HG03571 (cell line): ENCODE measurements at regions not wholly inside any gene's neighbourhood (a gene's known extent, or its start where the extent isn't known, plus 50 kb on each side); places are given as distances from the start of the nearest gene placed in this dataset.

ENCODE experiments used
- ATAC-seq: cut with Tn5 transposase; IDR thresholded peaks from one replicate; pipeline ENCODE4 v1.9.1; 2021; ENCODE audit not compliant: unreplicated experiment

DNA sequence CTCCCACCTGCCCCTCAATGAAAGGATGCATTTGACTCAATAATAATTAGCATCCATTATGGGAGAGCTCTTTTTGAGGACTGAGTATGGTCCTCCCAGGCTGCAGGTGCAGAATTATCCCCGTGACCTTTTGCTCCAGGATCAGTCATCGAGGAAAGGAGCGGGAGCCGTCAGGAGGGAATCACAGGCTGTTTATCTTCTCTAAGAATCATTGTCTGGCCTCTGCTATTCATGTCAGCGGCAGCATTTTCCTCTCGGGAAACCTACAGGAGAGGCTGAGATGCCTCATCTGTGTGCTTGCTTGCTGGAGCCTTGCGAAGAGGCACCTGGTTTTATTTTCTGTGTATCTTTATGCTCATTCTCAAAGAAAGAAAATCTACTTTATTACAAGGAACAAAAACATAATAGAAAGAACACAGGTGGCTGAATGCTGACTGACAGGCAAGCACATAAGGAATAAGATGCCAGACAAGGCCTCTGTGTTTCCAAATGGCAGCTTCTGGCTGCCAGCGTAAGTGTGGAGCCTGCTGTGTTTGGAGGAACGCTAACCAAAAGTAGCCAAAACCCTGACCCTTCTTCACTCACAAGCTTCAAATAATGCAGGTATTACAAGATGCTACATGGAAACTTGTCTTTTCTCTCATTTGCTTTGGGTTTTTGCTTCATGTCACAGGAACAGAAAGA is 539.1 kb upstream of the MARCKS start:
- ATAC-seq: no peak

DNA sequence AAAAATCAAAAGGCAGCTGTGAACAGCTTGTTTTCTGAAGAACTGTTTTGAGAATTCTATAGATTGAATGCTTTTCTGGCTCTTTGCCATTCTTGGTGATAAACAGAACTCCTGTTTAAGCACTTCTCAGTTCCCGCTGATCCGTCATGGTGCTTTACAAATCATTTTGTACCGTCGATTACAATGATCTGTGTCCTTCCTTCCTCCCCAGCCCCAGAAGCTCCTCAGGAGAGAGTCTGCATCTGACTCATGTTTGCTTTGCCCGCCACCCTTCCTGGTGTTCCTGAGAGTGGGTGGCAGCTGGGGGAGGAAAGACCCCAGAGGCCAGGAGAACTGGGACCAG is 538.6 kb upstream of the MARCKS start:
- ATAC-seq: no peak

DNA sequence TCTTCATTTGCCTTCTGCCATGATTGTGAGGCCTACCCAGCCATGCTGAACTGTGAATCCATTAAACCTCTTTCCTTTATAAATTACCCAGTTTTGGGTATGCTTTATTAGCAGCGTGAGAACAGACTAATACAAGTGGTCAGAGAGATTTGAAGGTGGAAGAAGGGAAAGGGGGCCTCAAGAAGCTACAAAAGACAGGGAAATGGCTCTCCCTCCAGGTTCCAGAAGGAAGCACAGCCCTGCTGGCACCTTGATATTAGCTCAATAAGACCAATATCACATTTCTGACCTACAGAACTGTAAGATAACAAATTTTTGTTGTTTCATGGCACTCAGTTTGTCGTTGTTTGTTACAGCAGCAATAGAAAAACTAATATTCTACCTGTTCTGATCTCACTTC is 536.5 kb upstream of the MARCKS start:
- no peak for ATAC-seq

DNA sequence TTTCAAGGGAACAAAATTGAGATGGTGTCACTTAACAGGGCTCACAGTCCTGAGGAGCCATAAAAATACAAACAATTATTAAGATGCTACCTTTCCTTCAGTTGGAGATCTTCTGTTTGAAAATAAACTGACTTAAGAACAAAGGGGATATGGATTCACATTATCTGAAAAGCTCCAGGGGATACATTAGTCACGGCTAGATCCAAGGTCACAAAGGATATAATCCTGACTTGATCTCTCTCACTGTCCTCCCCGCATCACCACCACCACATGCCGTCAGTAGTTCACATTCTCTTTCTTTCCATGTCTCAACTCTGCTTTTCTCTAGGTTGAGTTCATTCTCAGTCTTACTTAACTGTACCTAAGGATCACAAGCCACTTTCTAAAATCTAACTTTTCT is 530.4 kb upstream of the MARCKS start:
- no peak for ATAC-seq

DNA sequence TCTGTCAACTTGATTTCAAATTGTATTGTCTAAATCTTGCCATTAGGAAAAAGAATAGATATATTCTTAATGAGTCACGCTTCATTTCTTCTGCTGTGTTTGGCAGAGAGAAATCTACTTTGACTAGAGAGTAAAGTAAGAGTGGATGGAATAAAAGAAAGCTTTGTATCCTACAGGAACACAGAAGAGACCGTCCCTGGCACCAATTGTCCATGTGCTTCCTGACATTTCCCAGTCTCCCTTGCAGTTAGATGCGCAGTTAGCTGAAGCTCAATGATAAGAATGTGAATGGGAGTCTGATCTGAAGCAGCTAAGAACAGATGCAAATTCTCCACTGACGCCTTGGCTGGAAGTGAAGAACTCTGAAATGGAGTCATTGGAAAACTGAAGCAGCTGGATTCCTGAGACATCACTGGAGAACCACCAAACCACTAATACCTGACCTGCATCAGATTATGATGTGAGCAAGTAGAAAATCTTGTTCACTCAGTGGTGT is 528.2 kb upstream of the MARCKS start:
- no peak for ATAC-seq

DNA sequence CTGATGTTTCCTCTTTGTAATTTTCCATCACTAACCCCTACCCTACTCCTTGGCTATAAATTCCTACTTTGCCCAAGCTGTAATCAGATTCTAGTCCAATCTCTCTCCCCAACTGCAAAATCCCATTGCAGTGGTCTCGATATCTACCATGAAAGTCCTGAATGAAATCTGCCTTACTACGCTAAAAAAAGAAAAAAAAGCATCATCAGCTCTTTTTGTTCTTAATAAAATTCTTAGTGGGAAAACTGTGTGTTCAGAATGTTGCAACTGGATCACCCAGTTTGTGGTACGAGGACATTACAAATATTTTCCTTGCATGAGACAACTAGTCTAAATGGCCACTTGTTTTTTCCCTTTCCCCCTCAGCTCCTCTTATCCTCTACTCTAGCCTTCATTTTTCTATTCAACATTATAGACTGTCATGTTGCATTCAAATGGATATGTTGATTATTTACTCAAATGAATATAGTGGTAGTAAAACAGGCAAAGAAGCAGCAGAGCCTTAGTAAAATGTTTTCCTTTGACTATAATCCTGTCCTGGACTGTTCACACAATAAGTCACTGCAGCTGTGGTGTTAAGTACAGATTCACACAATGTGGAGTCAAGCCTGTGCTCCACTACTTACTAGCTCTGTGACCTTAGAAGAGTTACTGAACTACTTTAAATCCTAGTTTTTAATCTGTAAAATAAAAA is 527.1 kb upstream of the MARCKS start:
- ATAC-seq: no peak

DNA sequence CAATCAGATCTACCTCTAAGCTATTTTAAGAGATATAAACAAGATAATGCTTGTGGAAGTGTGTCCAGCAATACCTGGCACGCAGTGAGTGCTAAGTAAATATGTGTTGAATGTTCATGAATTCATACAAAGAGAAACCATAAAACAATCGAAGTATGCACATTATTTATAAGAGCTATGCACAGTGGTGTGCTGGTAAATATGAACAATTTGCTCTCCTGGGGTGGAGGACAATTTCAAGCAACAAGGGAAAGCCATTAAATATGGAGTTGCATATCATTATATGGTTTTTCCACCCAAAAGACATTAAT is 526.6 kb upstream of the MARCKS start:
- ATAC-seq: no peak

DNA sequence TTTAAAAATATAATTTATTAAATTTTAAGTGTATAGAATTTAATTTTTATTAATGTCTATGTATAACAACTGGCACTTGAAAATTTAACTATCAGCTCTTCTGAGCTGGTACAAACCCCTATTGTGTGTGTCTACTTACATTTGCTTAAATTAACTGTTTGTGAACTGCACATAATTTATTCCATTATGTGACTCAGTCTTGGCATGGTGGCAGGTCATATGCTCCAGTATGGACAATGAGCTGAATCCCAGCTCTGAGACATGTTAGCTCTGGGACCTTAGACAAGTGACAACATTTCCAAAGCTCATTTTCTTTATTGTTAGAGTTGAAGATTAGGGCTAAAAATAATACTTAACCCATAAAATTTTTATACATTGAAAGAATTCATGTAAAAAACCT is 526.1 kb upstream of the MARCKS start:
- no peak for ATAC-seq

DNA sequence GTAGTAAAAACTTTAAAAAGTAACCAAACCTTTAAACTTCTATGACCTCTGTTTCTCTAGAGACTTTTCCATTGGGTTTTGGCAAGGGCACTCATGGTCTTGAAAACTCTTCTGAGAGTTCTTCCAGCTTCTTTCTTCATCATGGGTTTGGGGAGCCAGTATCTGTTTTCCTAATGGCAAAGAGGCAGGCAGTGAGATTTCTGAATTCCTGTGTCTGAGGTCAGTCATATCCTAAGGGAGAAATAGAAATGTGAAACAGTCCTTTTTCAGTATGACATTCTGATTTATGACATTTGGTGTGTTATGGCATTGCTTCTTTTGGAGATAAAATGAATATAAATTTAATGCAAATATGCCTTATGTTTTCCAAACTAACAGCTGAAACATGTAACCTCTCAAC is 518.5 kb upstream of the MARCKS start:
- ATAC-seq: no peak

DNA sequence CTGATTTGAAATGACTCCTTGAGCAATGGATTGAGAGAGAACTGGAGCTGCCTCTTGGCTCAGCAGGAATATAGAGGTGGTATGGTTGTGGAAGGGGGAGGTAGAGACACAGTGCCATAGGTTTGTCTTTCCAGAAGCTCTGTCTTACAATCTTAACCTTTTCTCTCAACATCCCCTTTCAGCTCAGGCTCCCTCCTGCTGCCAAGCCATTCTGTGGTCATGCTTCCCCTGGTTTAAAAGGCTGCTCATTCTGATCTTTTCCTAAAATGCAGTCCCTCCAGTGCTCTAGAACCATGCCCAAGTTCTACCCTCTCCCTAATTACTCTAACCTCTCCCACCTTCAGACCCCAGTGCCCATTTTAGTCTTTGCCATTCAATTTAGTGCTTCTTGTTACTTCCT is 517.9 kb upstream of the MARCKS start:
- ATAC-seq: no peak

DNA sequence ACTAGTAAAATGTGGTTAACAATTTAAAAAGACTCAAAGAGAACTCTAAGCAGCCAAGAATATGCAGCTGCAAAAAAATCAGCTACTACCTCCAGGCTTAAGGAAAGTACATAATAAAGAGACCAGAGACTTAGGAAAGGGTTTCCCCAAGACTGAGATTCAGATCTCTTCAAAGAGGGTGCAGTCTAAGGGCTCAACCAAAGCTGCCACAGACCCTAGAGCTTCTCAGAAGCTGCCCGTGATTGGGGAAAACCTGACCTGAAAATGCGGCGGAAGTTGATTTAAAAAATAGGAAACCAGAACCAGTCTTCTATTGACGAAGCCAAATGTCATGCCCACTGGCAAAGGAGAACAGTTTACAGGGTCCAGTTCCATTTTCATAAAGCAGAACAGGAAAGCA is 516.8 kb upstream of the MARCKS start:
- ATAC-seq: no peak

DNA sequence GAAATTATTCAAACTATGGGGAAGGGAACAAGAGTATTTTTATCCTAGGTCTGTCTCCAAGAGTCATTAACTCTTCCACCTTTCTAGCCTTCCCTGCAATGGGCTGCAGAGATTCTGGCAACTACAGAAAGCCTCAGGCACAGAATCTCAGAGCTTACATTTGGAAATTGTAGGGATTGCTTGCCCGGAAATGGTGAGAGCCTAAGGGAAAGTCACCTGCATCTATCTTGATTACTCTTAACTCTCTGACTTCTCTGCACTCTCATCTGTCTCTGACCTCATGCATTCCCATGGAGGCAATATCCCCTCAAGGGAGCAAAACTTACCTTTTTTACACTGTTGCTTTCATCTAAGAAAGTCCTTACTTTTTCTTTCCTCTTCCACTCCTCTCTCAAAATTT is 513.2 kb upstream of the MARCKS start:
- ATAC-seq: no peak

DNA sequence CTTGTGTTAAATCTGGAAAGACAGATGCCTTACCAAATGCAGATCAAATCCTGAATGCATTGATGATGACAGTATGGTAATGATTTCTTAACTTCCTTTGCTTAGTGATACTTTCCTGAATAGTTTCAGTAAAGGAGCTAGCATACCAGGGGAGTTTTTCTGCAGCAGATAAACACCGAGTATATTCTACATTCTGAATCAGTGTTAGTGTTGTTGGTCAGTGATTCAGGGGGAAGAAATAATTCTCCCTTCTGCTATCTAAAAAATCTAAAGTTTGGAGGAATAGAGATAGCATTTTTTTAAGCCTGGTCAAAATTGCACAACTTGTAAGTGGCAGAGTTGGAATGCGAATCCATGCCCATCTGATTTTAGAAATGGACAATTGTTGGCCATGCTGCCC is 512.2 kb upstream of the MARCKS start:
- ATAC-seq: no peak

DNA sequence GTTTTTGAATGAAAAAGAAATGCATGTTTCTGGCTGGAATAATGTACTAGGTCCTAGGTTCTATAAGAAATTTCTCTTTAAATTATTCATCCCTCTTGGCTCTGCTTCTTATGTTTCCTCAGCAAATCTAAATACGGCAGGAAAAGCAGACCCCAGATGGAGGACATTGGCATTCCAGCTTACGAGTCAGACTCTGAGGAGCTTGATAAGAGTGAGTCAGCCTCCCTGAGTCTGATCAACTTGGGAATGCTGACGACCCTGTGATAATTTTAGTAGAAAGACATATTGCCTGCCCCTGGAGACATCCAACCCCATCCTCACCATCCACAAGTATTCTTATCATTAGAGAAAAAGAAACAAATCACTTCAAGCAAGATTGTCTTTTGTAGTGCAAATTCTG is 509.7 kb upstream of the MARCKS start:
- ATAC-seq: no peak

DNA sequence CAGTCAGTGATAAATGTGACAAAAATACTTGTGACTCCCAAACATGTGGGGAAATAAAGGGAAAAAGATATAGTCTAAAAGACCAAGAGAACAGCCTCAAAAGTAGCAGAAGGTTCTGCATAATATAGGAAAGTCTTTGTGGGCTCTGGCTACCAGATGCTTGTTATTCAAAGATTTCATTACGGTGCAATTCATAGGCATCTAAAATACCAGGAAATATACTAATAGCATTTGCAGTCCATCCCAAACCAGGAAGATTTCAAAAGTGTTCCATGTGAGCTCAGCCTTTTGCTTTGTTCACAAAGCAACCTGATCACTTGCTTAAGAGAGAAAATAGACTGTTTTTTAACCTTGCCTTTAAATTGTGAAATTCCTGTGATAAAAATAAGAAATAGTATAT is 506.7 kb upstream of the MARCKS start:
- no peak for ATAC-seq

DNA sequence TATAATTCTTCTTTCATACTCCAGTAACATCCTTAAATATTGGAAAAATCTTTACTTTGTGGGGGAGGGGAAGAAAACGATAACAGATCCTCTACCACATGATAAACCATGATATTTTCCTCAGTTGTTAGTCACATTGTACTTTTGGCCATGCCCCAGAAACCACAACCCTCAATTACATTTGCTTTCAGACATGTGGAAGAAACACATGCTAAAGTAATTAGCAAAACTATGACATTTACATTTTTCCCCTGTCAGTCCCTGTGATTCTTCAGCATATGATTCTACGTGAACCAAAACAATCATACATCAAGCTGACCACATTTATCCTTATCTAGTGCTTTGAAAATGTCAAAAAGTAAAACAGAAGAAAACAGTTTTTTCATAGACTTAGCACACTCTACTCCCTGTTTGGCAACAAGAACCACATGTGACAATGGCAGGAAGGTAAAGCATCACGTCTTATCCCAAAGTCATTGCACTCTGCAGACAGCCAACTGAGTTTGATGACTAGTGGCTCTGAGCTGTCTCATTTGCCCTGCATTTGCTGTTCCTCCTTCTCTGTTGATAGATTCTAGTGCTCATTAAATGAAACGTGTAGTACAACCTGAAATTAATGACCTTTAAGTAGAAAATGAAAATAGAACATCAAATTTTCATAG is 505.8 kb upstream of the MARCKS start:
- no peak for ATAC-seq

DNA sequence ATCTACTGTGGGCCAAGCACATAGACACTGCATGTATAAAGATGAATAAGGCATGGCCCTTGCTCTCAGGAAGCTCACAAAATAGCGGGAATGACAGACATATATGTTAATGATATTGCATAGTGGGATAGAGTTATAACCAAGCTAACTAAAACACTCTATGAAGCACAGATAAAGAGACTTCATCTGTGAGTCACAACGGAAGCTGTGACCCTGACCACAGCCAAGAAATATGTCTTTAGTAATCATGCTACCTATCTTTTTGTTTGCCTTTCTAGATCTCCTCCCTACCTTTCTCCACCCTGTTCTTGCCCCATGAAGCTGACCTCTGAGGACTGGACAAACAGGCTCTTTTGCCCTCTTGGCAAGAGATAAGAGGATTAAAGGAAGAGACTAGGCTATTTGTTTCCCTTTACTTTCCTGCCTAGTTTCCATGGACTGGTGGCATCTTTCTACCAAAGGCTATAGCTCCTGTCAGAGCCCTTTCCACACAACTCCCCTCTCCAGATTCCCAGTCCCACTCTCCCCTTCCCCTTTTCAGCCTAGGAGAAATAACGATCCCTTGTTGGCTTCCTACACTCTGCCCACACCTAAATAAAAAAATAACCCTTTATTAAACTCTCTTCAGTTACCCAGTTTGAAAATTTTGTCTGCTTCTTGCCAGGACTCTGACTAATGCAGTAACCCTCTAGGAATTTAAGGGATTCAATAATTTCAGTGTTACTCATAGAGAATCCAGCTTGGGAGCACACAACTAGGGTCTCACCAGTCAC is 504.9 kb upstream of the MARCKS start:
- ATAC-seq: no peak

DNA sequence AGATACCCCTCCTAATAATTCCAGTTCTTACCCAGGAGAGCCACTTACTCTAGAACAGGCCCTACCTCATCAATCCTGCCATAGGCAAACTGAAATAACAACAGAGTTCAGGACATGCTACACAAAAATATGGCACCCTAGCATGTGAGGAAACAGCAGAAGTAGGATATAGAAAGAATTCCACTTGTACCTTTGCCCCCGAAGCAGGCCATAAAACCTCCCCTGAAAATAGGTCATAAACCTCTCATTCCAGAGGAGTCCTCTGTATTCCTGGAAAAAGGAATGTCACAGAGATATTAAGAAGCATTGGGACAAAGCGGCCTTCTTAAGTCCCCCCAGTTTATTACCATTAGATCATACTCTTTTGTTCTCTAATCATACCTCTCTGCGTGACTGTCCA is 504.3 kb upstream of the MARCKS start:
- no peak for ATAC-seq

DNA sequence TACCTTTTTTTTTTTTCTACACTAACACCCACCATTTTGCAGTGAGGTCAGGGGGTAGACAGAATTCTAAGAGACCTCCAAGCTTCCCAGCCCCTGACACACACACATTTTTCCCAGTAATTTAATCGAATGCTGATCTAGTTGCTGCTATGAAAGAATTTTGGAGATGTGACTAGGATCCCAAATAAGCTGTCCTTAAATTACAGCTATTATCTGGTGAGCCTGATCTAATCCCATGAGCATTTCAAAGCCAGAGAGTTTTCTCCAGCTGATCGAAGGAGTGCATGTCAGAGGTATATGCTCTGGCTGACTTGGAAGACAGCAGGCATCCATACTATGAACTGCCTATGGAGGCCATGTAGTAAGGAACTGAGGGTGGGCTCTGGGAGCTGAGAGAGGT is 503.8 kb upstream of the MARCKS start:
- no peak for ATAC-seq

DNA sequence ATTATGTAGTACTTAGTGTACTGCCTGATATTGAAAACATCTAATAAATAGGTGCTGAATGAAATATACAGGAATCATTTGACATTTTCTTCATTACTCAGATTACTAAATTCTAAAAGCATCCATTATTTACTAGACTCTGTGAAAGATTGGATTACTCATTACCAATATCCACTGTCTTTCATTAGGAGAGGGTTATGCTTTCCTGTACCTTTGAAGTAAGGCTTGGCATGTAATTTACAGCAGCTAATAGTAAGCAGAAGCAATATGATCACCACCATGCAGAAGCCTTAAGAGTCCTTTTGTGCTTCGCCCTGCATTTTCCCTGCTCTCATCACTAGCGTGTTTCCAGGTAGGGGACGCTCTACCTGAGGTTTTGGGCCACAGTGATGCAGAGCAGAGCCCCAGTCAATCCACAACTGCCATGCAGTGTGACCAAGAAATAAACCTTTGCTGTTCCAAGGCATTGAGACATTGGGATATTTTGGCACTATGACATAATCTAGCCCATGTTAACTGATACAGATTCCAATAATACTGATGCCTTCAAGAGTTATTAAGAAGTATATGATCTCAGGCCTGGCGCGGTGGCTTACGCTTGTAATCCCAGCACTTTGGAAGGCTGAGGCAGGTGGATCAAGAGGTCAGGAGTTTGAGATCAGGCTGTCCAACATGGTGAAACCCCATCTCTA is 502.8 kb upstream of the MARCKS start:
- no peak for ATAC-seq

DNA sequence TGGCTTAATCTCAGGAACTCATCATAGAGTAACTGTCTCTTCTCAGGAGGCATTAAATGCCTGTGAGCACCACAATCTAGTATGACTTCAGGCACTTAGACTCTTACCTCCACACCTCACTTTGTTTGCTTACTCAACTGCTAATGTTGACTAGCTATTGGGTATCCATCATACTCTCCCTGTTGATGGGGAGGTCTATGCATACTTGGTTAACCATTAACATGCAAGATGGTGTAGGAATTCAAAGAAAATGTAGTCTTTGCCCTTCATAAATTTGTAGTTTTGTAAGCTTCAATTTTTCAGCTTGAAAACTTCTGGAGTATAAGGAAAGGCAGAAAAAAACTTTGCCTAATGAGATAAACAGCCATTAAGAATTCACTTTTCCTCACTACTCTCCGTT is 501.0 kb upstream of the MARCKS start:
- no peak for ATAC-seq
